Uterus (tissue), 2 donors: ENCODE measurements at regions not wholly inside any gene's neighbourhood (a gene's known extent, or its start where the extent isn't known, plus 50 kb on each side); places are given as distances from the start of the nearest gene placed in this dataset.

Experiments used
- CTCF ChIP-seq, 4 experiments: fragments of 200-600 bp in 2 of 4; fragments of 450-650 bp in 2 of 4; sonication (generic) in 2 of 4; IDR thresholded peaks; one replicate each; pipeline ENCODE4 v1.5.1; 2016 to 2019; ENCODE audit warnings: antibody characterized with exemption in 4 of 4, mild to moderate bottlenecking in 2 of 4, moderate library complexity in 1 of 4
- POLR2A ChIP-seq, 2 donors: fragments of 450-650 bp; IDR thresholded peaks; one replicate each; pipeline ENCODE4 v1.6.1; 2016; ENCODE audit warnings: antibody characterized with exemption in 2 of 2, mild to moderate bottlenecking in 1 of 2, moderate library complexity in 1 of 2

GRCh38 chr1:221316491-221317056, 425.3 kb downstream of the DUSP10 start:
- TF ChIP-seq CTCF (IDR thresholded peaks at IDR 0.05) (no peak), POLR2A (IDR thresholded peaks at IDR 0.05) (no peak)
